Tibial artery (tissue), 4 donors: ENCODE measurements at regions not wholly inside any gene's neighbourhood (a gene's known extent, or its start where the extent isn't known, plus 50 kb on each side); places are given as distances from the start of the nearest gene placed in this dataset.

Experiments used
- DNase-seq, 2 donors: peaks; one replicate each; pipeline ENCODE4 v3.0.0-alpha.2; 2019
- H3K27ac ChIP-seq, 2 donors: fragments of 200-600 bp; sonication (generic) in 1 of 2; 1 replicate in 1 of 2; 2 replicates in 1 of 2; pipeline ENCODE4 v1.5.1; 2018 to 2019; ENCODE audit warnings: mild to moderate bottlenecking in 1 of 2
- H3K27me3 ChIP-seq, 2 donors: fragments of 200-600 bp; sonication (generic) in 1 of 2; one replicate each; pipeline versions ENCODE4 v1.5.1 to v1.6.0; 2016 to 2019
- H3K36me3 ChIP-seq, 3 donors: fragments of 200-600 bp; sonication (generic) in 2 of 3; one replicate each; pipeline ENCODE4 v1.5.1; 2016 to 2019; ENCODE audit warnings: mild to moderate bottlenecking in 2 of 3
- H3K4me1 ChIP-seq, 4 donors: fragments of 200-600 bp; sonication (generic) in 2 of 4; 1 replicate in 3 of 4; 2 replicates in 1 of 4; pipeline ENCODE4 v1.5.1; 2016 to 2019
- H3K4me3 ChIP-seq, 2 donors: fragments of 200-600 bp; sonication (generic) in 1 of 2; 1 replicate in 1 of 2; 2 replicates in 1 of 2; pipeline ENCODE4 v1.5.1; 2018 to 2019; ENCODE audit warnings: mild to moderate bottlenecking in 2 of 2
- H3K9me3 ChIP-seq, 3 donors: fragments of 200-600 bp; sonication (generic) in 1 of 3; one replicate each; pipeline ENCODE4 v1.5.1; 2016 to 2019
- CTCF ChIP-seq, 2 experiments: fragments of 200-600 bp in 1 of 2; fragments of 450-650 bp in 1 of 2; IDR thresholded peaks; one replicate each; pipeline ENCODE4 v1.5.1; 2017 to 2019; ENCODE audit warnings: antibody characterized with exemption in 2 of 2, mild to moderate bottlenecking in 1 of 2, moderate library complexity in 1 of 2
- intact Hi-C: fragments of 100-400 bp; cut with DNase I; formaldehyde crosslinking; loops from one replicate; pipeline ENCODE4 v1.15.0; 2023; ENCODE audit warnings: low total_unique reads

GRCh38 chr1:9448132-9449109, 90.8 kb upstream of the SLC25A33 start:
- Histone ChIP-seq H3K27me3 (no peaks in the 10 kb centered on the region), H3K9me3 (no peaks in the 10 kb centered on the region), H3K4me1 (peaks cover 0 to 47% (median 36%) of the 10 kb centered on the region in 4 donors), H3K4me3 (peak overlapping the region in 1 of 2 donors; percentile 11), H3K36me3 (no peaks in the 10 kb centered on the region), H3K27ac (peak overlapping the region; percentile 74 to 77)
- intact Hi-C loops = no loop called here
- TF ChIP-seq CTCF (IDR thresholded peaks at IDR 0.05) = no peak
- DNase-seq = peak in 1 of 2 donors; percentile 65

GRCh38 chr1:9449110-9449627, 90.1 kb upstream of the SLC25A33 start:
- intact Hi-C loops = no loop called here
- H3K4me3 ChIP-seq = peak overlapping the region in 1 of 2 donors; percentile 11

DNA sequence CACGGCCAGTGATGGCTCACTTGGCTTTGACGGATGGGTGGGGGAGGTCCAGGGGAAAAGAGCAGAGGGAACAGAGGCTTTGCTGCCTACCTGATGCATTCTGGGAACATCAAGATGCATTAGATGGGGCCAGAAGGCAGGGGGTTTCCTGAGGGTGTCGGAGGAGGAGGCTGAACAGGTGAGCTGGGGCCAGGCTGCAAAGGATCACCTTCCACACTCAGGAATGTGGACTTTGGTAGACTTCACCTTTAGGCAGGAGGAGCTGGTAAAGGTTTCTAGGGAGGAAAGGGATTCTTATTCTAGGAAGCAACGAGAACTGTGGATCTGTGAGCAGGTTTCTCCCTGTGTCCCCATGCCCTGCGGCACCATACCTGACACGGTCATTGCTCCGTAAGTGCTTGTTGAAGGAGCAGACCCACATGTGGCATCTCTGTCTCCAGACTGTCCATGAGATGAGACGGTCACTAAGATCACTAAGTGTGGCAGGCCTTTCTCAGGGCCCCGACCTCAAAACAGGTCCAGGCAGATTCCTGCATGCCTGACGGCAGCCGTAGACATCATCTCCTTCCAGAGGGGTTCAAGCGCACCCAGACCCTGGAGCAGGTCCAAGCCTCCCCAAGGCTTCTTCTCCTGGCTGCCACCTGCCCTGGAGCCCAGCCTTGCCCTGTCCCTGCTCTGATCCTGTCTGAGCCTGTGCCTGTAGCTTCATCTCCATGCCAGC, 89.1 kb upstream of the SLC25A33 start:
- intact Hi-C loops = no loop called here
- Histone ChIP-seq H3K4me3 (no peak overlapping the region), H3K4me1 (peaks cover 0 to 51% (median 41%) of the 10 kb centered on the region in 4 donors), H3K36me3 (no peaks in the 10 kb centered on the region), H3K27me3 (no peaks in the 10 kb centered on the region), H3K27ac (peak overlapping the region; percentile 74 to 77), H3K9me3 (no peaks in the 10 kb centered on the region)
- TF ChIP-seq CTCF (IDR thresholded peaks at IDR 0.05) = no peak
- no peak for DNase-seq

More at GRCh38 chr1:9449110-9449627, 90.1 kb upstream of the SLC25A33 start:
- DNase-seq = peak; percentile 85 to 95
- no peaks in the 10 kb centered on the region for H3K9me3 ChIP-seq
- peak overlapping the region; percentile 74 to 77 for H3K27ac ChIP-seq
- TF ChIP-seq CTCF (IDR thresholded peaks at IDR 0.05) = peak in 1 of 2 experiments; percentile 13
- H3K36me3 ChIP-seq = no peaks in the 10 kb centered on the region
- no peaks in the 10 kb centered on the region for H3K27me3 ChIP-seq
- H3K4me1 ChIP-seq = peaks cover 0 to 48% (median 40%) of the 10 kb centered on the region in 4 donors

GRCh38 chr1:9451081-9451480, 88.2 kb upstream of the SLC25A33 start:
- TF ChIP-seq CTCF (IDR thresholded peaks at IDR 0.05) = no peak
- intact Hi-C loops = no loop called here
- Histone ChIP-seq H3K27ac (no peak overlapping the region), H3K9me3 (no peaks in the 10 kb centered on the region), H3K36me3 (no peaks in the 10 kb centered on the region), H3K4me3 (no peak overlapping the region), H3K4me1 (peaks cover 0 to 59% (median 41%) of the 10 kb centered on the region in 4 donors), H3K27me3 (no peaks in the 10 kb centered on the region)
- no peak for DNase-seq

DNA sequence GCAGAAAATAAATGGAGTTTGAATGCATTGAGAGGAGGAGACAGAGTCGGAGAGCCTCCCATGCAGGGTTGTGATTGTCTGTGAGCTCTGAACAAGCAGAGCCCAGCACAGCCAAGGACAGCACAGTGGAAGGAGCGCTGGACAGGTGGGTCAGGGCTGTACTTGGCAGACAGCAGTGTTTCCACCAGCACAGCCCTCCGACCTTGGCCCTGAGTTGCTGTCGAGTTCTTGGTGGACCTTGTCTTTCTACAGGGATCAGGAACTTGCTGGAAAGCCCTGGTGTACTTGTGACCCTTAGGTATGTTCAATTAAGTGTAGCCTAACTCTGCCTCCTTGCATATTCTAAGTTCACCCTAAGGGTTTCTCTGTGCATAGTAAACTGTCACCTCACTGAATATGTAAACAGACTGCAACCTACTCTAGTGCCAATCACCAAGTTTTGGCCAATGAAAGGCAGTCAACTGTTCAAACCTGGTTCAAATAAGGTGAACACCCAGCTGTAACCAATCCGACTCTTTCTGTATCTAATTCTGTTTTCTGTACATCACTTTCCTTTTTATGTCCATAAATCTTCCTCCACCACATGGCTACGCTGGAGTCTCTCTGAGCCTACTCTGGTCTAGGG, 86.6 kb upstream of the SLC25A33 start:
- H3K36me3 ChIP-seq = no peaks in the 10 kb centered on the region
- no peak overlapping the region for H3K4me3 ChIP-seq
- DNase-seq = no peak
- no peaks in the 10 kb centered on the region for H3K9me3 ChIP-seq
- TF ChIP-seq CTCF (IDR thresholded peaks at IDR 0.05) = no peak
- intact Hi-C loops = no loop called here
- H3K27me3 ChIP-seq = no peaks in the 10 kb centered on the region
- H3K4me1 ChIP-seq = peaks cover 0 to 57% (median 39%) of the 10 kb centered on the region in 4 donors
- no peak overlapping the region for H3K27ac ChIP-seq
